Umbilical cord (tissue), 1 donor: ENCODE measurements at regions not wholly inside any gene's neighbourhood (a gene's known extent, or its start where the extent isn't known, plus 50 kb on each side); places are given as distances from the start of the nearest gene placed in this dataset.
"Not testable (repeated sequence)": the region's sequence is repeated elsewhere in the genome, so short reads cannot be mapped to it uniquely, and the experiment has no call there.

ENCODE experiments used
- DNase-seq: peaks from one replicate; pipeline ENCODE4 v3.0.0-alpha.2; 2015; ENCODE audit warnings: low spot score

DNA sequence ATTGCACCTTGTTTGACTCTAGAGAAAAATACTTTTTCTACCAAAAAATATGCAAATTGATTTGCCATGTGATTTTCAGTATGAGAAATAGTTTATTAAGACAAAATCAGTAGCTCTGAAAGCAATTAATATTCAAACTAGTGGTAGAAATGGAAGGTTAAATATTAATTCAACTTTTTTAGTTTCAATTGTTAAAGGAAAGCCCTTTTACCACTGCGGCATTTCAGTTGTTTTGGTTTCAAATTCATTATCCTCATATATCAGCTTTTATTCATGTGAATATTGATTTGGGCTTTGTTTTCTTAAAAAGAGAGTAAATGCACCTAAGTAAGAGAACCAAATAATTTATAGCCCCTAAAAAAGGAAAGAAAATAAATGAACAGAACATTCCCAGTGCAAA, 660.6 kb upstream of the CHD1 start:
- DNase-seq: no peak

DNA sequence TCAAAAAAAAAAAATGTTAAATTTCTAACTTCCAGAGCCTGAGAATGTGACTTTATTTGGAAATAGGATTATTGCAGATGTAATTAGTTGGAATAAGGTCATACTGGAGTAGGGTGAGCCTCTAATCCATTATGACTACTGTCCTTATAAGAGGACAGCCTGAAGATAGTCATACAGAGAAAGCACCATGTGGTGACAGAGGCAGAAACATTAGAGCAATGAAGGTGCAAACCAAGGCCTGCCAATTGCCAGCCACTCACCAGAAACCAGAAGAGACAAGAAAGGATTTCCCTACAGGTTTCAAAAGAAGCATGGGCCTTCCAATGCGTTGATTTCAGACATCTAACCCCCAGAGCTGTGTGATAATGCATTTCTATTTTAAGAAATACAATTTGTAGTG, 659.2 kb upstream of the CHD1 start:
- DNase-seq: no peak

DNA sequence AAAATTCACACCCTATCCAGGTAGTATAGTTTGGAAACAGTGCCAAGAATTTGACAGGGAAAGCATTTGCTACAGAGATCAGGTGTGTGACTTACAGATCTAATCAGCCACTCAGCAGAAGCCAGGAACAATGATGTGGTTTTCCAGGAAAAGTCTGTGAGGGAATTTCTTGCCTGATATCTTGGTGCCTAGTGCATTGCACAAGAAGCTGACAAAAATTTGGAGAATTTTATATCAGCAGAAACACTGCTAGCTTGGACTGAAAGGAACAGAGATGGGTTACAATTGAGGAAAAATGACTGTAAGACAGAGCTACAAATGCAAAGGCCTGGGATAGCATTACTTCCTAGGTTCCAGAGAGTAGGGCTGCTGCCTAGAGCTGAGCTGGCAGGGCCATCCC, 658.1 kb upstream of the CHD1 start:
- no peak for DNase-seq

DNA sequence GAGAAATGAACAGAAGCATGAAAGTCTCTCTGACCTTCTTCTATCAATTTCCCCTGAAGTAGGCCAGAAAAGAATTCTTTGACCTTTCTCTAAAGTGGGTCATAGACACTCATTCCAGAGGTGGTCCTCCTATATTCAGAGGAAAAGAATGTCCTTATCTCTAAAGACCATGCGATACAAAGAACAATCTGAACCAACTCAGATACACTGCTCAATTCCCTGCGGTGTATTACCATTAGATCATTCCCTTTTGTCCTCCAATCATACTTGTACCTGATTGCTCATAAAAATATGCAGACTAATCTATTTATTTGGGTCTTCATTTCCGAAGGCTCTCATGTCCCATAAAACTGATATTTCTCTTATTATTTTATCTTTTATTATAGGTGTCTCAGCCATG, 652.4 kb upstream of the CHD1 start:
- not testable (repeated sequence) for DNase-seq

DNA sequence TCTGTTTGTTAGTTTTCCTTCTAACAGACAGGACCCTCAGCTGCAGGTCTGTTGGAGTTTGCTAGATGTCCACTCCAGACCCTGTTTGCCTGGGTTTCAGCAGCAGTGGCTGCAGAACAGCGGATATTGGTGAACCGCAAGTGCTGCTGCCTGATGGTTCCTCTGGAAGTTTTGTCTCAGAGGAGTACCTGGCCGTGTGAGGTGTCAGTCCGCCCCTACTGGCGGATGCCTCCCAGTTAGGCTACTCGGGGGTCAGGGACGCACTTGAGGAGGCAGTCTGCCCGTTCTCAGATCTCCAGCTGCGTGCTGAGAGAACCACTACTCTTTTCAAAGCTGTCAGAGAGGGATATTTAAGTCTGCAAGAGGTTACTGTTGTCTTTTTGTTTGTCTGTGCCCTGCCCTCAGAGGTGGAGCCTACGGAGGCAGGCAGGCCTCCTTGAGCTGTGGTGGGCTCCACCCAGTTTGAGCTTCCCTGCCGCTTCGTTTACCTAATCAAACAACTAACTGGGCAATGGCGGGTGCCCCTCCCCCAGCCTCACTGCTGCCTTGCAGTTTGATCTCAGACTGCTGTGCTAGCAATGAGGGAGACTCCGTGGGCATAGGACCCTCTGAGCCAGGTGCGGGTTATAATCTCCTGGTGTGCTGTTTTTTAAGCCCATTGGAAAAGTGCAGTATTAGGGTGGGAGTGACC, 634.3 kb upstream of the CHD1 start:
- DNase-seq: not testable (repeated sequence)

DNA sequence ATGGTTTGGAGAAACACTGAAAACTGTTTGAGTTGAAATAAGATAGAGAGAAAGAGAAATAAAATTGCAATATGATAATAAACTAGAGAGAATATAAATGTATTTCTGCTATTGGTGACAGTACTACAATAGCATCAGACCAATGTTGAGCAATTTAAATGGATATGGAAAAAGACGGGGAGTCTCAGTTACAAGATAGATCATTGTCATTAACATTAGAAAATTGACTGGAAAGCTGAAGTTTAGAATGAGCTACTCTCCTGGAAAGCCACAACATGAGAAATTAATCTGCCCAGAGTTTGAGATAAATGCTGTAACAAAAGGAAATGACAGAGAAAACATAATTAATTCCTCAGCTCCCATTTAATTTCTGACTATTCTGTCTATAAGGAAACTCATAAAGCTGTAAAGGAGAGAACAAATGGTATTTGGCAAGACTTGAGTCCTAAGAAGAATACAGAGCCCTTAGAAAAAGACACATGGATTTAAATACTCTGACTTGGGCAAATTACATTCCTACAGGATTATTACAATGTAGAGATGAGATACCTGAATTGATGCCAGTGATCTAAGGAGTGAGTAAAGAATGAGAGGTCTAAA, 624.5 kb upstream of the CHD1 start:
- DNase-seq: no peak

DNA sequence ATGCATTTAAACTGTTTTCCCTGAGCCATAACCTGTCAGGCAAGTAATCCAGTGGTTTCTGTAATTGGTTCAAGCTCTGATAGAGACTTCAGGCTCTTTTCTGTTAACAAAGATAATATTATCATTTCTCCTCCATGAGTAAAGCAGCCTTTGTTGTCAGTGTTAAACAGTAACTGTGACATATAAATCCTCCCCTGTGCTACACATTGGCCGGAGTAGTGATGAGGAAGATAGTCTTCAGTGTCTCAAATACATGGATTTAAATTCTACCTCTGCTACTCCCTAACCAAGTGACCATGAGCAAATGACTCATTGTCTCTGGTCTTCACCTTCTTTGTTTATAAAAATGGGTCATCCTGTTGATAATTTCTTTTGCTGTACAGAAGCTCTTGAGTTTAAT, 615.5 kb upstream of the CHD1 start:
- no peak for DNase-seq

DNA sequence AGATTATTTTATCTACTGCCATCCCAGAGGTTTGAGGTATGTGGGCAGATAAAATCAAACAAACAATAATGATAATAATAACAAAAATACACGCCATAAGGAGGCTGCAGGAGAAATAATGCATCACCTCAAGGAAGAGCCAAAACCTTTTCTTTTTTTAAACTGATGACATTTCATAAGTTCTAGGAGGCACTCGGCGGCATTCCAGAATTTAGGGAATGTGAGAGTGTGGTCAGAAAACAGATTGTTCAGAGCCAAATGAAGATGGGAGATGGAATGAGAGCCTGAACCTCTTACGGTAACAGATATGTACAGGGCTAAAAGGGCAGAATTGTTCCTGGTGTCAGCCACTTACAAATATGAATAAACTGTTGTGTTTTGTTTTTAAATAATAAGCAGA, 615.0 kb upstream of the CHD1 start:
- peak; percentile 60 for DNase-seq

DNA sequence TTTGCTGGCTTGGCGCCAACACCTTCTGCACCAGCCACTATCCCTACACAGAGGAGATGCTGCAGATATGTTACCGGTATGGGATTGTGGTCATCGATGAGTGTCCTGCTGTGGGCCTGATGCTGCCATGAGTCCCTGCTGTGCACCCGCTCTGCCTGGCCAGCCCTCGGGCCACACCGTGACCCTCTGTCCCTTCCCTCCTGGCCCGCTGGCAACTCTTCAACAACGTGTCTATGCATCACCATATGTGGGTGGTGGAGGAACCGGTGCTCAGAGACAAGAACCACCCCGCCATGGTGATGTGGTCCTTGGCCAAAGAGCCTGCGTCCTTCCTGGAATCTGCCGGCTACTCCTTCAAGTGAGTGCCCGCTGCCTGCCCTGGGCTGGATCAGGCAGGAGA, 605.4 kb upstream of the CHD1 start:
- DNase-seq: not testable (repeated sequence)

DNA sequence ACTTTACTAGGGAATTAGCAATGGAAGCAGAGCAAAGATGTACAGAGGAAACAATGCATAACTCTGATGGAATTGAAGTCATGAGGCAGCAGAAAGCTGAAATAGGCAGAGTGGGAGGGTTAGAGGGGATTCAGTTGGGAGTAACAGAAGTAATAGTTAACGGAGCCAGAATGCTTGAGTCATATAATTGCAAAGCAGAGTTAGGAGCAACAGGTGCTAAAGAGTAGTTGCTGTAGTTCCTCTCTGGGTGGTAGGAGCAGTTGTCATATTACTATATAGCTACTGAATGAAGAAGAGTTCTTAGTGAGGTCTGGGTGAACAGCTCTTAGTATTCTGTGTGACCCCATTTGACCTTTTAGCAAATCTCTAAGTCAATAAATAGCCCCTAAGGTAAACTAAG, 592.9 kb upstream of the CHD1 start:
- not testable (repeated sequence) for DNase-seq

DNA sequence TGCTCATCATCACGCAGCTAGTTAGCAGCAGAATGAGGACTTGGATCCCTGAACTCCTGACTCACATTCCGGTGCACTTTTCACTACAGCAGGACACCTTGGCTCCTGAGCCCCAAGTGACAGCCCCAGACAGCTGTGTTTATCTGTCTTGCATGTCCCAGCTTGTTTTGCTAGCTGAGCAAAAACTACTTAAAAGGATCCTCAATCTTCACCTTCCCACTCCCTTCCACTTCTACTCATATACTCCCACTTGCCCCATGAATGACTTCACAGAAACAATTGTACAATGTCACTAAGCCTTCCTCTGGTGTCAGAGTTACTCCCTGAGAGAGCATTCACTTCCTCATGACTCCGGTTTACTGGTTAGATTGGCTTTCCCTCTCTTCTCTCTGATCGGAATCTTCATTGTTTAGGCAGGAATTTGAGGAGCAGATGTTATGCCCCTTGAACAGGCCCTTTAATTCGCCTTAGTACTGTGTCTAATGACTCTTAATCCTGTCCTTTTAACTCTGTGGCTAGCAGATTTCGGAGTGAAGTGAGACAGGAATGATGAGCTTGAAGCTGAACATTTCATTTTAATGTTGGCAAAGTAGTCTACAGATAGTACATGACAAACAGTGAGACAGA, 587.2 kb upstream of the CHD1 start:
- DNase-seq: peak; percentile 1

DNA sequence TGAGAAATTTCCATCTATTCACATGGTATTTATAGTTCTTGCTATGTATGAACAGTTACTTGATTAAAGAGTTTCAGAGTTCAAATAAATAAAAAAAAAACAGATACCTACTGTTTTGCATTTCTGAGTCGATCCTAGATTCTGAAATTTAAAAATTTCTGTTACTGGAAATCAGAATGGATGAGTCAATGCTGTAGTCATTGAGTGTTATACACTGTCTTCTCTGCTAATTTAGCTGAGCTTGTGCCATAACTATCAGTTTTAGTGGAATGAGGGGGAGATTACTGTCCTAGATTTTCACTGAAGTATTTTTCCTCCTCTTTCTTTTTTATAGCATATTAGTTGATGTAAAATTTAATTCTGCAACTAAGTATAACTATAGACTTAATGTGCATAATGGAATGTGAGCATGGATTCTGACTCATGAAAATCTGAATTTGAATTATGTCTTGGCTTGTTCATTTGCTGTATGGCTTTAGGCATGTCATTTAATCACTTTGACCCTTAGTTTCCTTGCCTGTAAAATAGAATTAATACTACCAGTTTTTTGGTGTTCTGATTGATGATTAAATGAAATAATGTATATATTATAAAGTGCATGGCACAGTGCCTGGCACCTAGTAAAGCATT, 581.5 kb upstream of the CHD1 start:
- not testable (repeated sequence) for DNase-seq

DNA sequence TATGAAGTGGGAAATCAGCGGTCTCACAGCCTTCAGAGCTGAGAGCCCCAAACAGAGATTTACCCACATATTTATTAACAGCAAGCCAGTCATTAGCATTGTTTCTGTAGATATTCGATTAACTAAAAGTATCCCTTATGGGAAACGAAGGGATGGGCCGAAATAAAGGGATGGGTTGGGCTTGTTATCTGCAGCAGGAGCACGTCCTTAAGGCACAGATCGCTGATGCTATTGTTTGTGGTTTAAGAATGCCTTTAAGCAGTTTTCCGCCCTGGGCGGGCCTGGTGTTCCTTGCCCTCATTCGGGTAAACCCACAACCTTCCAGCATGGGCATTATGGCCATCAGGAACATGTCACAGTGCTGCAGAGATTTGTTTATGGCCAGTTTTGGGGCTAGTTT, 580.3 kb upstream of the CHD1 start:
- not testable (repeated sequence) for DNase-seq

DNA sequence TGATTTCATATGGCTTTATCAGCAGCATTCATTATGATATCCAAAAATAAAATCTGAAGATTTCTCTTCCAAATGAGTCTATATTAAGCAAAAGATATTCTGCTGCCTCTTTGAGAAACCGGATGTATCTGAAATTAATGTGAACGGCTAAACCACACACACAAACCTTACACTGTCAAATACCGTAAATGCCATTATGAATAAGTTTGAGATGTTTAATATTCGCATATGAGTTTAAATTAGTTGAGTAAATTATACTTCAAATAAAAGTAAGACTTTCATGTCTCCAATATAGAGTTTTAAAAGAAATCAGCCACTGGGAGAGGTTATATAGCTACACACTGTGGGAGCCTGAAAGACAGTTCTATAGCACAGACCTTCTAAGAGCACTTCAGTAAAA, 566.6 kb upstream of the CHD1 start:
- not testable (repeated sequence) for DNase-seq

DNA sequence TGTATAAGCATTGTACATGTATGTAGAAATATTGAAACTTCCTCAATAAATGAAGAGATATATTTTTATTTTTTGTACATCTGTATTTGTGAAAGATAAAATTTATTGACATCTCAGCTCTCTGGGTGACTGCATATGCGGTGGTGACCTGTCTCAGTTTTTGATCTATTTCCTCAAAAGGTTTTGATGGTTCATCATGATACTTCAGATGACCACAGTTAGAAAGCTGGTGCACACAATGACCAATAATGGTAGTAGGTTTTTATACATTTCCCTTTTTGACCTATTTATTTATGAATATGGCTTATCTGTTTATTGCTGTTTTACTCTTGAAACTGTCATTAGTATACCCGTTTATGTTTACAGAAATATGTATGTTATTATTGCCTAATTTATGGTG, 549.6 kb upstream of the CHD1 start:
- not testable (repeated sequence) for DNase-seq

DNA sequence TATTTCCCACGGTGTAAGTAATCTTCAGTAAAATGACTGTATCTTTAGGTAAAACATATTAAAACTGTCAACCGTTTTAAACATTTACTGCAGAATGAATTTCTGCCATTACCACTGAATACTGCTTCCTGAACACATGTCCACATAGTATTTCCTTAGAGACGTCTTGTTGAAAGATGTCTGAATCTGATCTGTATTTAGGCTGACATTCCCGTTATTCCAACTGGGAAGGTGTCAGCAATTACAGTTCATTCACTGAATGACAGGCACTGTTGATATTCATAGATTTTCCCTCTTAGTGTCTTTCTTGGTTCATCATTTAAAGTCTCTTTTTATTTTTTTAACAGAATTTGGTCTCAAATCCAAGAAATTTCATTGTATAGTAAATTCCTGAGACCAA, 544.5 kb upstream of the CHD1 start:
- DNase-seq: not testable (repeated sequence)

DNA sequence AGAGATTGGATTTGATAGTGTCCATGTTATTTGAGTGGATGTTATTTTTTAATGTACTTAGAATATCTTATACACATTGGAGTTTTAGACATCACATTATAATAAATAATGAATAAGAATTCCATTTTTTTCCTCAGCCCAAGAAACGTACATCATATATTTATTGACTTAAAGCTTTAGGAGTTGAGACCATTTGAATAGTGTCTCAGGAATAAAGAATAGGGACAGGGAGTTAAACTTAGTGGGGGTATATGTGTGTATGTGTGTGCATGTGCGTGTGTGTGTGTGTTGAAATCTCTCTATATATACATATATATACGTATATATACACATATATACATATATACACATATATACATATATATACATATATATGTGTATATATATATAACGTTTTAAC, 542.9 kb upstream of the CHD1 start:
- not testable (repeated sequence) for DNase-seq

DNA sequence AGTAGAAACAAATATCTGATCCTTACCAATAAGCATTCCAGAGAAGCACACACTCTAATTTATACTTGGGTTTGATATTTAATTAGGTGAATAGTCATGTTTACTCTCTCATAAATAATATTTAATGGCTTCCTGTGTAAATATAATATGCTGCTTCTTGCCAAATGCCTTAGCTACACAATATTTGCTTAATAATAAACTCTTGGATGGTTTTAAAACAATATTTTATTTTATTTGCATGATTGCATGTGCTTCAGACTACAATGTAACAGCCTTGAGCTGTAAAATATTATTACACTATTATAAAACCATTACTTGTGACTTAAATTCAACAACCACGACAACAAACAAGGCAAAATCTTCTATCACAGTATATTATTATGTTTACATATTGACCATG, 542.4 kb upstream of the CHD1 start:
- DNase-seq: not testable (repeated sequence)

DNA sequence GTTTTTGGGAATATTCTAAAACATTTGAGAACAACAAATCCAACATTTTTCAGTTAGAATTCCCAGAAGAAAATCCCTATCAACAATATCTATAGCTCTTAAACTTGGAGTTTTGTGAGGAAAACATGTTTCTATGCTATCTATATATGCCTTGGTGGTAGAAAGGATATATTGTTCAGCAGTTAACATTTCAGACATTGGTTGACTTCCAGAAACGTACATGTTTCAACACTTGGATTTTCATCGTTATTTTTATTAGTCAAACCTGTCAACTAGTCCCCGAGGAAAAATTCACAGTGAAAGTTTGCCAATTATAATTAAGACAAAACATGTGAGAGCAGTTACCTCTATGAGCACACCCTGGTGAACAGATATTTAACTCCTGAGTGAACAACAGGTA, 541.8 kb upstream of the CHD1 start:
- DNase-seq: not testable (repeated sequence)

DNA sequence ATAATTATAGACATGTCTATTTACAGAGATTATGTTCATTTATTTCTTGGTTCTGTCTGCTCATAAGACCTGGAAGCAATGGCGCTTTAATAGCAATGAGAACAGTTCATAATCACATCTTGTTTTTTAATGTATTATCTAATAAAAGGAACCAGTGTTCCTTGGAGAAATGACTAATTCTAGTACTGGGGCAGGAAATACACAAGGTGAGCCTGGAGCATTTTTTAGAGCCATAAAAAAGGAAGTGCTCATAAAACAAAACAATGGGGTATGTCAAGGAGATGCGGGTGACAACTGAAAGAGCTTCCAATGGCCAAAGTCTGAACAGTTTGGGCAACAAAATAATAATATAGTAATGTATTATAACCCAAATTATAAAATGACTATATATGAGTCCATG, 531.9 kb upstream of the CHD1 start:
- DNase-seq: no peak

DNA sequence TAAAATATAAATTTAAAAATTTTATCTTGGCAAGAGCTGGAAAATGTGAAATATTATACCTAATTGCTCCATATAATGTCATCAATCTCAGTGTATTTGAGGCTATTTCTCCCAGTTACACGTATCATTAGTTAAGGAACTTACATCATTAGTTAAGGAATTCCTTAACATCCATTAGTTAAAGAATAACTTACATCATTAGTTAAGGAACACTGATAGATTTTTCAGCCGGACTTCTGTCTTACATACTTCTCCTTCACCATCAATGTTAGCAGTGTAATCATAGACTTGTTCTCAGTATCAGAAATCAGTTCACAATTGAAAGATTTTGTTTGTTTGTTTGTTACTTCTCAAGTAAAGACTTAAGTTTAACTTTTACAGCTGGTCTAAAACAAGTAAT, 524.4 kb upstream of the CHD1 start:
- no peak for DNase-seq

DNA sequence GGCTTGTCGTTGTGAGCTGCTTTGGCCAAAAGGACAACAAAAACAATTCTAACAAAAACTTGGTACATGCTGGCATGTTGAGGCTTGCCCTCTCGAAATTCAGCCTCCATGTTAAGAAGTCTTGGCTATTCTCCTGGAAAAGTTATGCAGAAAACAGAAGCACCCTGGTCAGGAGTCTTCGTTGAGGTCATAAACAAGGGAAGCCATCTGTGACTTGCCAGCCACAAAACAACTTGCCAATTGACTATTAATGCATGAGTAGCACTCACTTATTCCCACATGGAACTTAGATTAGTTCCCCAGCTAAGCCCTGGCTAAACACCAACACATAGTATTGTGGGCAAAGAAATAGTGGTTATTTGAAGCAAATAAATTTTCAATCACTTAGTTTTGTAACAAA, 521.0 kb upstream of the CHD1 start:
- DNase-seq: no peak

DNA sequence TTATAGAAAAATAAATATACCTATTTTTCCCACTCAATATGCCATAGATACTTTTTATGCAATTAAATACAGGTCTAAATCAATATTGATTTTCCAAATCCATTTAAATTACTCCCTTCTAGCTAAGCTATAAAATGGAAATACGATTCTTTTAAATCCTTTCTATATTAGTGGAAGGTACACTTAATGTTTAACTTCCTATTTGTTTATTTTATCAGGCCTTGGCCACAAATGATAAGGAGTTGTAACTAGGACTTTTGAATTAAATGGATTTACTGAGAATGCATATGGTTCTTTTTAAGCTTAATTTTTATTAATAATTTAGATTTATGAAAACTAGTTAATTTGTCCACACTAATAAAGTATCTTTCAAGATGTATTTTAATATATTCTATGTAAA, 517.0 kb upstream of the CHD1 start:
- no peak for DNase-seq
